H1 (cell line): ENCODE measurements at regions not wholly inside any gene's neighbourhood (a gene's known extent, or its start where the extent isn't known, plus 50 kb on each side); places are given as distances from the start of the nearest gene placed in this dataset.

Experiments used
- CTCF ChIA-PET: fragments of 300-600 bp; sonication (Branson Sonifier 250); formaldehyde crosslinking; loops from one replicate; lab custom pipeline; 2021; ENCODE audit not compliant: partially characterized antibody; lab: Charles Lee
- POLR2A ChIA-PET: fragments of 300-600 bp; sonication (Branson Sonifier 250); formaldehyde crosslinking; loops from one replicate; lab custom pipeline; 2021; ENCODE audit warnings: inconsistent platforms; ENCODE audit not compliant: partially characterized antibody; lab: Charles Lee
- DNase-seq, 2 experiments: peaks; one replicate each; pipeline versions ENCODE4 v3.0.0 to v3.0.0-alpha.2; 2010 to 2022; ENCODE audit warnings: low spot score in 2 of 2, low read depth in 1 of 2, mixed read lengths in 1 of 2
- FAIRE-seq: peaks from 2 replicates; lab custom pipeline; 2011; peaks lifted over from hg19 to GRCh38; lab: Jason Lieb, UNC
- H2AFZ ChIP-seq: 2 replicates; pipeline ENCODE4 v1.8.1; 2012; ENCODE audit warnings: low read length, inconsistent platforms
- H2AK5ac ChIP-seq: 2 replicates; pipeline ENCODE4 v1.6.1; 2013; ENCODE audit warnings: low read depth, low read length
- H2BK120ac ChIP-seq: replicated peaks from 2 replicates; pipeline ENCODE3; 2013; ENCODE audit warnings: low read depth, low read length, inconsistent platforms
- H2BK12ac ChIP-seq: 2 replicates; pipeline ENCODE4 v1.6.1; 2013; ENCODE audit warnings: low read depth, low read length
- H2BK15ac ChIP-seq: 2 replicates; pipeline ENCODE4 v1.6.1; 2013; ENCODE audit warnings: low read length
- H2BK20ac ChIP-seq: 2 replicates; pipeline ENCODE4 v1.6.1; 2013; ENCODE audit warnings: low read length
- H2BK5ac ChIP-seq: 2 replicates; pipeline ENCODE4 v1.6.1; 2013; ENCODE audit warnings: low read depth, low read length
- H3K14ac ChIP-seq: 2 replicates; pipeline ENCODE4 v1.6.1; 2013; ENCODE audit warnings: inconsistent platforms; ENCODE audit not compliant: insufficient read length
- H3K18ac ChIP-seq: 2 replicates; pipeline ENCODE4 v1.6.1; 2013; ENCODE audit warnings: low read length; ENCODE audit errors: extremely low read depth
- H3K23ac ChIP-seq: 2 replicates; pipeline ENCODE4 v1.6.1; 2013; ENCODE audit warnings: inconsistent platforms; ENCODE audit not compliant: insufficient read length
- H3K23me2 ChIP-seq: 2 replicates; pipeline ENCODE4 v1.6.1; 2013; ENCODE audit warnings: low read depth, low read length
- H3K27ac ChIP-seq: 2 replicates; pipeline ENCODE4 v1.6.1; 2011; ENCODE audit warnings: low read depth, low read length, inconsistent platforms
- H3K27me3 ChIP-seq, 4 experiments: replicated peaks in 1 of 4; 1 replicate in 1 of 4; 2 replicates in 3 of 4; pipeline versions ENCODE4 v1.6.1 to v1.8.1; 2011 to 2013; ENCODE audit warnings: low read length in 3 of 4, mild to moderate bottlenecking in 3 of 4, inconsistent platforms in 2 of 4, mixed read lengths in 2 of 4, moderate library complexity in 1 of 4; ENCODE audit not compliant: control insufficient read depth in 3 of 4, insufficient read depth in 3 of 4; ENCODE audit errors: extremely low read depth in 1 of 4
- H3K36me3 ChIP-seq, 4 experiments: 2 replicates each; pipeline versions ENCODE4 v1.6.1 to v1.8.1; 2011 to 2013; ENCODE audit warnings: mild to moderate bottlenecking in 4 of 4, low read length in 3 of 4, moderate library complexity in 2 of 4, control low read depth in 1 of 4, inconsistent platforms in 1 of 4; ENCODE audit not compliant: insufficient read depth in 4 of 4, control insufficient read depth in 2 of 4
- H3K4ac ChIP-seq: replicated peaks from 2 replicates; pipeline ENCODE3; 2013; ENCODE audit warnings: low read length, low read depth, mixed read lengths, inconsistent platforms; ENCODE audit not compliant: insufficient read length
- H3K4me1 ChIP-seq, 4 experiments: replicated peaks in 1 of 4; 1 replicate in 1 of 4; 2 replicates in 3 of 4; pipeline versions ENCODE4 v1.6.1 to v1.8.1; 2011 to 2013; ENCODE audit warnings: low read length in 3 of 4, inconsistent platforms in 2 of 4, mixed read lengths in 1 of 4; ENCODE audit not compliant: insufficient read depth in 4 of 4, control insufficient read depth in 3 of 4
- H3K4me2 ChIP-seq, 2 experiments: 2 replicates each; pipeline versions ENCODE4 v1.6.1 to v1.8.1; 2011 to 2013; ENCODE audit warnings: low read depth in 2 of 2, low read length in 2 of 2, control low read depth in 1 of 2, inconsistent platforms in 1 of 2, mild to moderate bottlenecking in 1 of 2; ENCODE audit not compliant: insufficient read depth in 1 of 2
- H3K4me3 ChIP-seq, 4 experiments: fragments of 200-600, 300-600 bp in 1 of 4; sonication (generic), shearing (Covaris generic), sonication (Bioruptor Twin) in 1 of 4; 2 replicates each; pipeline versions ENCODE4 v1.5.1 to v1.8.1; 2011 to 2016; ENCODE audit warnings: low read length in 4 of 4, low read depth in 3 of 4, control low read depth in 2 of 4, inconsistent platforms in 2 of 4, mild to moderate bottlenecking in 2 of 4, mixed read lengths in 1 of 4, moderate library complexity in 1 of 4; ENCODE audit not compliant: insufficient read depth in 2 of 4; ENCODE audit errors: extremely low read depth in 1 of 4
- H3K56ac ChIP-seq: replicated peaks from 2 replicates; pipeline ENCODE3; 2013; ENCODE audit warnings: low read depth, mild to moderate bottlenecking, mixed read lengths, low read length, inconsistent platforms; ENCODE audit not compliant: insufficient read length
- H3K79me1 ChIP-seq: 2 replicates; pipeline ENCODE4 v1.6.1; 2013; ENCODE audit warnings: low read depth, low read length, control low read depth
- H3K79me2 ChIP-seq, 2 experiments: 2 replicates each; pipeline versions ENCODE4 v1.6.1 to v1.8.1; 2012 to 2013; ENCODE audit warnings: low read length in 2 of 2, mild to moderate bottlenecking in 2 of 2, inconsistent platforms in 1 of 2; ENCODE audit not compliant: insufficient read depth in 2 of 2, control insufficient read depth in 1 of 2
- H3K9ac ChIP-seq, 4 experiments: replicated peaks in 1 of 4; 1 replicate in 1 of 4; 2 replicates in 3 of 4; pipeline versions ENCODE4 v1.6.1 to v1.8.1; 2011 to 2013; ENCODE audit warnings: low read depth in 3 of 4, low read length in 3 of 4, control low read depth in 2 of 4, mild to moderate bottlenecking in 2 of 4, moderate library complexity in 2 of 4, inconsistent platforms in 1 of 4; ENCODE audit errors: extremely low read depth in 1 of 4
- H3K9me3 ChIP-seq, 2 experiments: 2 replicates each; pipeline versions ENCODE4 v1.6.1 to v1.8.1; 2012 to 2013; ENCODE audit warnings: mild to moderate bottlenecking in 2 of 2, moderate library complexity in 2 of 2, control low read depth in 1 of 2, inconsistent platforms in 1 of 2, low read depth in 1 of 2, low read length in 1 of 2, mixed read lengths in 1 of 2; ENCODE audit not compliant: insufficient read depth in 2 of 2
- H4K20me1 ChIP-seq, 2 experiments: replicated peaks in 1 of 2; 2 replicates each; pipeline versions ENCODE3 to v1.8.1; 2011 to 2013; ENCODE audit warnings: inconsistent platforms in 2 of 2, low read length in 2 of 2, mild to moderate bottlenecking in 1 of 2; ENCODE audit not compliant: insufficient read depth in 2 of 2, control insufficient read depth in 1 of 2
- H4K5ac ChIP-seq: 2 replicates; pipeline ENCODE4 v1.6.1; 2013; ENCODE audit warnings: low read length, low read depth, mixed read lengths, inconsistent platforms; ENCODE audit not compliant: insufficient read length
- H4K8ac ChIP-seq: 2 replicates; pipeline ENCODE4 v1.8.0; 2013; ENCODE audit warnings: mild to moderate bottlenecking, moderate library complexity, low read length, inconsistent platforms; ENCODE audit not compliant: insufficient read depth; ENCODE audit errors: extremely low read depth
- H4K91ac ChIP-seq: replicated peaks from 2 replicates; pipeline ENCODE3; 2013; ENCODE audit warnings: low read length, mixed read lengths, inconsistent platforms; ENCODE audit not compliant: insufficient read length
- ASH2L ChIP-seq: fragments of 200-600, 300-600 bp; sonication (generic); IDR thresholded peaks from one replicate; pipeline ENCODE4 v1.7.1; 2017; ENCODE audit warnings: low read length
- HDAC2 ChIP-seq, 2 experiments: fragments of 300-600 bp in 1 of 2; sonication (generic) in 1 of 2; IDR thresholded peaks; 2 replicates each; pipeline ENCODE4 v1.6.1; 2011 to 2012; ENCODE audit warnings: low read depth in 2 of 2, low read length in 2 of 2, mild to moderate bottlenecking in 2 of 2, moderate library complexity in 2 of 2, borderline replicate concordance in 1 of 2, inconsistent platforms in 1 of 2
- TAF7 ChIP-seq: optimal IDR thresholded peaks from 2 replicates; pipeline ENCODE3; 2011; ENCODE audit warnings: low read depth, mild to moderate bottlenecking, inconsistent platforms, low read length, moderate library complexity, borderline replicate concordance
- WGBS, 2 experiments: shearing (Covaris generic) in 1 of 2; methylation state at CpG; one replicate each; pipeline versions ENCODE4 v1.1.6 to v1.1.7; 2013 to 2015; ENCODE audit warnings: low lambda C conversion rate in 2 of 2, mixed read lengths in 2 of 2, inconsistent platforms in 1 of 2, low coverage in 1 of 2, missing lambda C conversion rate in 1 of 2; ENCODE audit not compliant: insufficient replicate concordance in 2 of 2, insufficient coverage in 1 of 2, insufficient read length in 1 of 2; ENCODE audit errors: extremely low coverage in 1 of 2, missing lambda C conversion rate in 1 of 2; 5-methylcytosine and 5-hydroxymethylcytosine counted together

- no peak for TF ChIP-seq HDAC2 (IDR thresholded peaks at IDR 0.05; ENCODE audit: borderline replicate concordance in 1 of 2, low read depth in 2 of 2, low read length in 2 of 2)
- no peak for TF ChIP-seq TAF7
- no peak for TF ChIP-seq ASH2L
- H3K18ac ChIP-seq = no peak overlapping the region
- H2BK120ac ChIP-seq = no peak overlapping the region
- FAIRE-seq (no peak), DNase-seq (no peak)
- no peak overlapping the region for H3K56ac ChIP-seq
- H3K4ac ChIP-seq = no peak overlapping the region
- H3K27ac ChIP-seq = no peak overlapping the region
- H4K5ac ChIP-seq = no peak overlapping the region
- no peak overlapping the region for H4K91ac ChIP-seq
- H3K9ac ChIP-seq = no peak overlapping the region
- H3K79me1 ChIP-seq = no peaks in the 10 kb centered on the region
- no peak overlapping the region for H2BK5ac ChIP-seq
- H4K20me1 ChIP-seq = no peaks in the 10 kb centered on the region
- no peaks in the 10 kb centered on the region for H3K27me3 ChIP-seq
- H2BK20ac ChIP-seq = no peak overlapping the region
- no peak overlapping the region for H3K23ac ChIP-seq
- H3K4me1 ChIP-seq = peaks cover 0 to 5% (median 1%) of the 10 kb centered on the region in 4 experiments; a peak in 2 of 7 replicates
- H2AK5ac ChIP-seq = no peak overlapping the region
- CTCF ChIA-PET = interaction anchor here (0.9 to 1.0 kb wide), 2 partner anchors 96 to 974 kb away, joined by 3 read pairs; no protein-coding TSS in a partner anchor
- no peak overlapping the region for H3K4me2 ChIP-seq
- no peak overlapping the region for H3K4me3 ChIP-seq
- no peaks in the 10 kb centered on the region for H3K36me3 ChIP-seq
- POLR2A ChIA-PET = no interaction called here
- no peak overlapping the region for H4K8ac ChIP-seq
- WGBS, 2 experiments = 87% methylated on average over 2 of the region's 2 CpGs; no CpG with 5 or more reads in 1 of the 2 experiments
- H3K79me2 ChIP-seq = no peaks in the 10 kb centered on the region
- no peaks in the 10 kb centered on the region for H3K23me2 ChIP-seq
- no peak overlapping the region for H2BK15ac ChIP-seq
- no peak overlapping the region for H3K14ac ChIP-seq
- H2AFZ ChIP-seq = no peak overlapping the region
- H3K9me3 ChIP-seq = no peaks in the 10 kb centered on the region
- H2BK12ac ChIP-seq = no peak overlapping the region
Measured at GRCh38 chr14:40053416-40053815, 621.2 kb upstream of the FBXO33 start.
